ENCODE measurements at regions not wholly inside any gene's neighbourhood (a gene's known extent, or its start where the extent isn't known, plus 50 kb on each side); places are given as distances from the start of the nearest gene placed in this dataset.

GRCh38 chr2:16840496-16841172 is 175.0 kb upstream of the CYRIA start:
- H3K27ac Mint-ChIP-seq, result peak overlapping the region; percentile 84
- no peak overlapping the region for H3K4me3 Mint-ChIP-seq
- no peak for DNase-seq (ENCODE audit: low spot score in 2 of 2, unreplicated experiment in 2 of 2)
- H3K27me3 Mint-ChIP-seq (ENCODE audit: low read depth), result no peaks in the 10 kb centered on the region
- TF ChIP-seq CTCF (IDR thresholded peaks at IDR 0.05; ENCODE audit: unreplicated experiment), result no peak
- H3K36me3 Mint-ChIP-seq, result no peaks in the 10 kb centered on the region
- no peaks in the 10 kb centered on the region for H3K9me3 Mint-ChIP-seq
- peaks cover 15% of the 10 kb centered on the region for H3K4me1 Mint-ChIP-seq

DNA sequence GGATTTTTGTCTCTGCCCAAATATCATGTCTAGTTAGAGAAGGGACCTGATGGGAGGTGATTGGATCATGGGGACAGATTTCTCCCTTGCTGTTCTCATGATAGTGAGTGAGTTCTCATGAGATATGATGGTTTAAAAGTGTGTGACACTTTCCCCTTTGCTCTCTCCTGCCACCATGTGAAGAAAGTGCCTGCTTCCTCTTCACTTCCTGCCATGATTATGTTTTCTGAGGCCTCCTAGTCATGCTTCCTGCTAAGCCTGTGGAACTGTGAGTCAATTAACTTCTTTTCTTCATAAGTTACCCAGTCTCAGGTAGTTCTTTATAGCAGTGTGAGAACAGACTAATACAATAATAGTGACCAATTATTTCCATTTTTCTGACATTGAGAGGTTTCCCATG is 167.3 kb upstream of the CYRIA start:
- Mint-ChIP-seq H3K4me3 (no peak overlapping the region), H3K36me3 (no peaks in the 10 kb centered on the region), H3K27ac (no peak overlapping the region), H3K27me3 (ENCODE audit: low read depth) (no peaks in the 10 kb centered on the region), H3K4me1 (no peaks in the 10 kb centered on the region), H3K9me3 (no peaks in the 10 kb centered on the region)
- DNase-seq (ENCODE audit: low spot score in 2 of 2, unreplicated experiment in 2 of 2), result no peak
- no peak for TF ChIP-seq CTCF (IDR thresholded peaks at IDR 0.05; ENCODE audit: unreplicated experiment)

GRCh38 chr2:16828828-16829160 is 163.2 kb upstream of the CYRIA start:
- Mint-ChIP-seq H3K27me3 (ENCODE audit: low read depth) (no peaks in the 10 kb centered on the region), H3K4me1 (no peaks in the 10 kb centered on the region), H3K4me3 (no peak overlapping the region), H3K9me3 (peaks cover 14% of the 10 kb centered on the region), H3K36me3 (no peaks in the 10 kb centered on the region), H3K27ac (no peak overlapping the region)
- TF ChIP-seq CTCF (IDR thresholded peaks at IDR 0.05; ENCODE audit: unreplicated experiment), result no peak
- DNase-seq (ENCODE audit: low spot score in 2 of 2, unreplicated experiment in 2 of 2), result no peak

DNA sequence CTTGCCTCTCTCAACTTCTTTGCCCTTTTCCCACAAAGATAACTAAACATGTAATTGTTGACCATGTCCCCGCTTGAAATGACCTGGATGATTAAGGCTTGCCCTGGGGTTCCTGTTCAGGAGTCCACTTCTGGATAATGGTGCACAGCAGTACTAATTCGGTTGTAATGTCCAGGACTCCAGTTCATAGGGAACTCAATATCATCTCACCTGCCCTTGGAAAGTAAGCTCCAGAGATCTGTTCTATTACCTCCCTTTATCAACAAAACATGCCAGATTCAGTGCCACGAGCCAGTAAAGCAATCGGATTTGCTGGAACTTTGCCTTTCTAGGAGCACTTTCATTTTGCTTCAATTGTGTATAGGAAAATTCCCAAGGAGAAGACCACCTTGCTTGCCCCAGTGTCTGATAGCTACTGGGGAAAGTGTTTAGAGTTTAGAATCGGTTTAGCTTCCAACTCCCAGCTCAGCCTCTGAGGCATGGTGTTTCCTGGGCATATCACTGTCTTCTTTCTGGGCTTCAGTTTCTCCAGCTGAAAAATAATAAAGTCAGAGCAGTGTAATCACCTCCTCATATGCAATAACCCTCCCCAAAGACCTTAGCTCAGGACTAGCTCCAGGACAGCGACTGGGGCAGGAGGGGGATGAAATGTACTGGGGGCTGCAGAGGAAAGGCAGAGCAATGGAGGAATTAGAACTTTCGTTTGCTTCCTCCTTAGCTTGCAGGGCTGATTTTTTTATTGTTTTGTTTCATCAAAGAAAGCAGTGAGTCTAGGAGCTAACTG is 162.6 kb upstream of the CYRIA start:
- H3K27ac Mint-ChIP-seq, result no peak overlapping the region
- no peak overlapping the region for H3K4me3 Mint-ChIP-seq
- H3K9me3 Mint-ChIP-seq, result peaks cover 18% of the 10 kb centered on the region
- DNase-seq (ENCODE audit: low spot score in 2 of 2, unreplicated experiment in 2 of 2), result no peak
- no peaks in the 10 kb centered on the region for H3K27me3 Mint-ChIP-seq (ENCODE audit: low read depth)
- TF ChIP-seq CTCF (IDR thresholded peaks at IDR 0.05; ENCODE audit: unreplicated experiment), result no peak
- no peaks in the 10 kb centered on the region for H3K4me1 Mint-ChIP-seq
- H3K36me3 Mint-ChIP-seq, result no peaks in the 10 kb centered on the region

GRCh38 chr2:16824472-16824871 is 158.8 kb upstream of the CYRIA start:
- Mint-ChIP-seq H3K36me3 (no peaks in the 10 kb centered on the region), H3K9me3 (peaks cover 21% of the 10 kb centered on the region), H3K27me3 (ENCODE audit: low read depth) (no peaks in the 10 kb centered on the region), H3K4me3 (no peak overlapping the region), H3K4me1 (peaks cover 2% of the 10 kb centered on the region), H3K27ac (no peak overlapping the region)
- no peak for TF ChIP-seq CTCF (IDR thresholded peaks at IDR 0.05; ENCODE audit: unreplicated experiment)
- DNase-seq (ENCODE audit: low spot score in 2 of 2, unreplicated experiment in 2 of 2), result no peak
